Stimulated activated naive CD8-positive, alpha-beta T cell treated with anti-CD3 and anti-CD28 coated beads, Interleukin-15, Interleukin-2, amounts not matched to agents 100 U/mL and 50 U/mL, for 24 hours (primary cell): ENCODE measurements at regions not wholly inside any gene's neighbourhood (a gene's known extent, or its start where the extent isn't known, plus 50 kb on each side); places are given as distances from the start of the nearest gene placed in this dataset.

Experiments used
- ATAC-seq: fragments of 150-1000 bp; cut with Tn5 transposase; one replicate; pipeline ENCODE4 v1.10.0; 2021
- DNase-seq: peaks from one replicate; pipeline ENCODE4 v3.0.0; 2021

GRCh38 chr2:66895206-66895605 is 460.3 kb downstream of the MEIS1 start:
- DNase-seq: no peak
- no peak for ATAC-seq

DNA sequence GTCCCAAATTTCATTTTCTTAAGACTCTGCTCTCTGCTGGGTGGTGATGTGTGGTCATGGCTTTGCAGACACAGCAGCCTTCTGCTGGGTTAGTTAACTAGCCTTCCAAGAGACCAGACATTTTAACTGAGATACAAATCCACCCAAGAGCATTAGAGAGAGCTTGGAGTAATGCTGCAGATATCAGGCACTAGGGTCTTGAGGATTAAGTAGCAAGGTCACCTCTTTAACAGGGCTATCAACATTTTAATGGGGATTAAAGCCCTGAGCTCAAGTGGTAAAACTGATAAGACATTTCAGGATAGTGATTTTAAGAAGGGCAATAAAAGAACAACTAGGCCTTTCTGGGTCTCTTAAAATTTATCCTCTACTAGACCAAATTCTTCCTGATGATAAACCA is 461.2 kb downstream of the MEIS1 start:
- ATAC-seq (no peak), DNase-seq (no peak)

GRCh38 chr2:66897181-66897580 is 462.3 kb downstream of the MEIS1 start:
- ATAC-seq: no peak

DNA sequence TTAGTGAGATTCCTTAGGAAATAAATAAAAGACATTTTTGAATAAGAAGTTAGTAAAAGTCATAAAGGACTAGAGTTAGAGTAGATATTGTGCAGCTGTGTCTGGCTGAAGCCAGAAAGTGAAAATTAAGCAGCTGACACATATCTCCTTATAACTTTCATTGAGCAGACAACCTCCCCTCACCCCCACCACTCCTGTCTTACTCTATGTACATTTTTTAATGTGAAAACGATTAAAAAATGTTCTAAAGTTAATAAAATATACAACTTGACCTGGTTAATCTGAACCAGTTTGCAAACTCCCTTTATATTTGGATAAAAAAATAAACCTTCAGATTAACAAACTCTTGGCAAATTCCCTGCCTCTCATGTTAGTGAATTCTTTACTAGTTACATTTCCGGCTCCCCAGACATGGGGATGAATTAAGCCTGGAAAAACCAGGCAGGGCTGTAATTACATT is 462.8 kb downstream of the MEIS1 start:
- ATAC-seq (no peak), DNase-seq (no peak)

More at GRCh38 chr2:66897181-66897580, 462.3 kb downstream of the MEIS1 start:
- DNase-seq: no peak

DNA sequence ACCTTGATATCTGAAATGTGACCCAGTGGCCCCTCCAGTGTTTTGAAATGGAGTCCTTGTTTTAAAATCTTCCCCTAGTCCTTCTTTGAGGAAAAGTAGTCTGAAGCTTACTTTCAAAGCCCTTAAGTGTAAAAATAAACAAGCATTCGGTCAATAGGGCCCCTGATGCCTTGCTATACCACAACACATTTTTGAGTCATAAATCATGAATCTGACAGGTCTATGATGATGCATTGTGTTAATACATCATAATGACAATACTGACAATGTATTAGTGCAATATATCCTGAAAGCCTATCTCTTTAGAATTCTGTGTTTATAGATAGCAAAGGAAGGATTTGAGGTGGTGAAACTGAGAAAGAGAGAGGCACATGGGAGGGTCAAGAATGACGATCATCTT is 464.2 kb downstream of the MEIS1 start:
- no peak for ATAC-seq
- no peak for DNase-seq

DNA sequence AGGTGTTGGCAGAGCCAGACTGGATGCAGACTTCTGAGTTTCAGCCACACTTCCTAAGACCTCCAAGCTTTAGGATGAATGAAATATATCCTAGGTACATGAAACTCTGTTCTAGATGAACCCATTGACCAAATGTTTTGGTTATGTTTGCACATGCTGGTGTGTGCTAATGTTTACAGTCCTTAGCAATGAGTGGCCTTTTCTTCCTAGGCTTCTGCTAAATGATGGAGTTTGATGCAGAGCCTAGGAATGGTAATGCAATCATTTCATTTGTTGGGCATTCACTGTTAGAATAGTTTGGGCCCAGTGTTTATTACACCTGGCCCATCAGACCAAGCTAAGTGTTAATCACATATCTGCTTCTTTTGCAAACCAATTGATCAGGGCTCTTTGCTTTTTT is 464.7 kb downstream of the MEIS1 start:
- ATAC-seq: no peak

DNA sequence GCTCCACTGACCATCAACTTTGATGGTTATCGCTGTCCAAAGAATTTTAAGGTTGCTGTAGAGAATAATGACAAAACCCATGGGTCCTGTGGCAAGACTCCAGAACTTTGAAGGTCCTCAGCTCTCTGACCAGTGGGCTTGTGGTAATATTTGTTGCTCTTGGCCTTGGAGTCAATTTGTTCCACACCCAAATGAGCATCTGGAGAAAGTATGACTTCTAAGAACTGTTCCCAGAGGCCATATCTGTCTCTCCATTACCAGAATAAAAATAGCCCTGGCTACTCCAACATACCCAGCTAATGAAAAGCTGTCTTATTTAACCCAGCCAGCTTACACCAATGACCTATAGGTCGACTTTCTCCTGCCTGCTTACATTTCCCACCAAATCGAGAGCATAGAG is 466.4 kb downstream of the MEIS1 start:
- no peak for DNase-seq
- ATAC-seq: no peak

More for the DNA sequence above, 464.7 kb downstream of the MEIS1 start:
- DNase-seq: no peak

DNA sequence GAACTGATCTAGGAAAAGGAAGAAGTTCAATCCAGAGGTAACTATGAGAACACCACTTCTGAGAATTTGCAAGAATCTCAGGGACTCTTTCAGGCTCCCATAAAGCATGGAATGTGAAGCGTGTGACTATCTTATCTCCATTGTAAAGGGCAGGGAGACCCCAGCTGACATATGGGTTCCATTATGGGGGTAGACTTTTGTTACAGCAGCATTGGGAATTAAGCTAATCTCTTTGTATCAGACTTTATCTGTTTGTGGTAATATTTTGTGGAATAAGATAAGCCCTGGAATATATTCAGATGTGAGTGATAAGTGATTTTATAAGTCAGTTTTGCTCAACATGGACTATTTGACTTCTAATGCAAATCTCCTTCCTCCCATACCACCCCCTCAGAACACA is 468.3 kb downstream of the MEIS1 start:
- no peak for ATAC-seq

DNA sequence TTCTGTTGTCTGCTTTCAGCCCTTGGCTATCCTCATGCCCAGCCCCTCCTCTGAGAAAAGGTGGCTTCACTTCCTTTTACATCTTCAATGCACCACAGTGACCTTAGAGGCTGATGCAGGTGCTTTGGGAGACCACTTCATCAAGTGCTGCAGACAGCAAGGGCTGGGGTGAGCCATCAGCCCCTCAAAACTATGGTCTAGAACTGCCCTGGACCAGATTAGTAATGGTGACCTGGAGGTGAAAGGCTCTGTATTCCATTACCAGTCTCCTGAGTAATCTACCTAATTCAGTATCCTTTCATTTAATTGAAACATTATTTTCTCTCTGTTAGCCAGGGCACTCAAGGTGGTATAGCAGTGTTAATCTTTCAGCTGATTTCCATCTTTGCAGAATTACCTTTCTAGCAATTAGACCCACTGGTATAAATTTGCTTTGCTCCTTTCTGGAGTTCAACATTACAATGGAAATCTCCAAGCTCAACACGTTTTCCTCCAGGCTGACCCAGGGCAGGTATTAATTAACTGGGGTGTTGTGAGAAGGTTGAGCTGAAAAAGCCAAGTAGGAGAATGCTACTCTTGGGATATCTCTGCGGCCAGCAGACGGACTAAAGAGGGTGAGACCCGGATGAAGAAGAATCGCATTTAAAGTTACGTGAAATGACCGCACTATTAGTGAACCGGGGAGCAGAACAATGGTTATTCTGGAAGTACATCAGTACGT is 469.0 kb downstream of the MEIS1 start:
- ATAC-seq: no peak
- DNase-seq: no peak

More for the DNA sequence above, 468.3 kb downstream of the MEIS1 start:
- no peak for DNase-seq

DNA sequence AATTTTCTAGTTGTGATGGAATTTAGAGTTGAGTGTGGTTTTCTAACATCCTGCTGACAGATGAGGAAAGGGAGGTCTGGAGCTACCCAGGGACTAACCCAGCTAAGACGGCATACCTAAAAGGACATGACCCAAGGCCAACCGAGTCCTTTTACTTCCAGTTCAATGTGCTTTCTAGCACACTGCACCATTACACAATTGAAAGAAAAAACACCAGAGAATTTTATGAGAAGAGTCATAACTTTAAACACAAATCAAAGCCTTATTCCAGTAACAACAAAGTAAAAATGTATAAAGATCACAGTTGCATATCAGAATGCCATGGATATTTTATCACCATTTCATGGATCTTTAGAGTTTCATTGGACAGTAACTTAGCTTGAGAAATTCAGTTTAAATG is 480.3 kb downstream of the MEIS1 start:
- ATAC-seq: no peak
- DNase-seq: no peak

- ATAC-seq (no peak), DNase-seq (no peak)
These were observed 477.8 kb upstream of the ETAA1 start for GRCh38 chr2:66919286-66919685.

DNA sequence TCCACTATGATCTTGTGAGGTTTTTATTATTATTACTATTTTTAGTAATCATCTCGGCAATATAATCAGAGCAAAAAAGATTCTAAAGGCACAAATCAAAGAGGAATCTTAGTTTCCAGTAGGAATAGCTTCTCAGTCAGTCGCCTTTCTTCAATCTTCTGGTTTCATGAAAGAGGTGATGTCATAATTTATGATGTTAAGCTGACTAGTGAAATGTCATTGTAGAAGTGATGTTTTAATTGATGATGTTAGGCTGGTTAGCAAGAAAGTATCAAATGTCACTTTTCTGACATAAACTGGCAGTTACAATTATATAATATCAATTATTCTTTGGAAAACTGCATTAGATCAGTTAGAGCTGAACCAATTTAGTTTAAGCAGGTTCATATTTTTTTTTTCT is 476.7 kb upstream of the ETAA1 start:
- no peak for DNase-seq
- no peak for ATAC-seq

DNA sequence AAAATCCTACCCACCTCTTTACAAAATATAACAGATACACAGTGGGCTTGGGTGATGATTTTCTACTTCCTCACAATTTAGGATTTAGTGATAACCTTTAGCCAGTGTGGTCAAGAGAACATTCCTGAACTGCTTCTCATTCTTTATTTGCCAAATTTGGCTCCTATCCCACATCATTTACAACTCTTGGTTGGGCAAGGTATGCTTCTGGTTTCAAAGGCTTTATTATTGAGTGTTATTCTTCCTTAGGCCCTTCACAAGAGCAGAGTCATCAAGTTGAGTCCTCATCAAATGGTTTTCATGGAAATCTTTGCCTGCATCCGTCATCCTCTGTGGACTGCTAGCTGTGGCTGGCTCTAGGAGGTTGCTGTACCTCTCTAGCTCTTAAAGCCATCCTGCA is 472.0 kb upstream of the ETAA1 start:
- ATAC-seq: no peak
- no peak for DNase-seq

GRCh38 chr2:66926594-66927112 is 470.5 kb upstream of the ETAA1 start:
- ATAC-seq (no peak), DNase-seq (no peak)

DNA sequence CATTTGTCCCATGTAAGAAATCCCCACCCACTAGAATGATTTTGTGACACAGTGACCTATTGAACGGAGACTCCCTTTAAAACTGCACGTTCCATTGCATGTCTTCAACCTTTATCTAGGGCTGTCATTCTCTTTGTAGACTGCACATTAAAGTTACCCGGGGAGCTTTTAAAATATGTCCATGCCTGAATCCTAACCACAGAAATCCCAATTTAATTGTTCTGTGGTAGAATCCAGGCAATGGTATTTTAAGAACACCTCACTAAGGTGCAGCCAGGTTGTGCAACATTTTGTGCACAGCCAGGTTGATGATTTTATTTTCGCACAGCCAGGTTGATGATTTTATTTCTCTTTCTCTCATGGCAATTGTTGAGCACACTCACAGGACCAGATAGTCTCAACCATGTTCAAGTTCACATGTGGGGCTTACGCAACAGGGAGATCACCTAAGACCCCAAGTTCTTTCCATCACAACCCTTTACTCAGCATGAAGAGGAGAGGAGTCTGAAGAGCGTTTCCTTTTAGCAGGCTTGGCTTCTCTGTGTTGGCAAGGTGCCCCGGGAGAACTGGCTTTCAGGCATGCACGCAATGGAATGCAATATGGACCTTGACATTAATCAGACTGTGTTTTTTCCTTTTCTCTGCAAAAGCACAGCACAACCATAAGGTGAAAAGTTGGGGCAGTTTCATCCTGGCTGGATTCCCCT is 467.3 kb upstream of the ETAA1 start:
- DNase-seq: no peak

GRCh38 chr2:66930339-66931220 is 466.6 kb upstream of the ETAA1 start:
- DNase-seq (no peak), ATAC-seq (no peak)

More for the DNA sequence above, 467.3 kb upstream of the ETAA1 start:
- no peak for ATAC-seq

DNA sequence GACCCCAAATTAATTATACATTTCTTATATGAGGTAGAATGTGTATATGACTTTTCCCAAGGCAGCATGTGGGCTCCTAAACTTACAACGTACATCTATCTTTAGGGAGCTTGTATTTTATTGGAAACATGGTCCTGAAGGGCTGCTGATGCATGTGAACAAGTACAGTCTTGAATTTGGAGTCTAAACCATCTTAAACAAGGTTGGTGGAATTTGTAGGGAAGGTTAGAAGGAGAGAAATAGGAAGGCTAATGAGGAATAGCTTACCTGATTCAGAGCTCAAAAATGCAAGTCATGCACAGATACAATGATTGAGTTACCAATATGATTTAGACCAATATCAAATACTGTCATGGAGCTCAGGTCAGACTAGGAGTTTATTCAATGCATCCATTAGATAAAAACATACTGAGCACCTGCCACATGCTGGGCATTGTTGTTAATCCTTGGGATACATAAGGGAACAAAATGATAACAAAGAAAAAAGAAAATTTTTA is 458.6 kb upstream of the ETAA1 start:
- ATAC-seq (no peak), DNase-seq (no peak)

DNA sequence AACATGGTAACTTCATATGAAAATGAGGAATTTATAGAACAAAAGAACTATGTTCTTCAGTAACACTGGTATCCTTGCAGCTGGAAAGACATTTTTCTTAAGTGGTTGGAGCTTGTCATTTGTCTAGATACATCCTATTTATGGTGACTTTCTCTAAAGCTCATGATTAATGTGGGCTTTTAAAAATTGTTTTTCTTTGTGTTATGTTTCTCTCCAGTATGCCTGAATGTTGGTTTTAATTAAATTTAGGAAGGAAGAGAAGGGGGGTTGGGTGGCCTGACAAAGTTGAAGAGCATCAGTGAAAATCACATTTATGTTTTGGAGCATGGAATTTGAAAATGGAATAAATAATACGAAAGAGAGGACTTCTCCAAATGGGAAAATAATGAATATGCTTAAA is 457.1 kb upstream of the ETAA1 start:
- ATAC-seq (no peak), DNase-seq (no peak)

DNA sequence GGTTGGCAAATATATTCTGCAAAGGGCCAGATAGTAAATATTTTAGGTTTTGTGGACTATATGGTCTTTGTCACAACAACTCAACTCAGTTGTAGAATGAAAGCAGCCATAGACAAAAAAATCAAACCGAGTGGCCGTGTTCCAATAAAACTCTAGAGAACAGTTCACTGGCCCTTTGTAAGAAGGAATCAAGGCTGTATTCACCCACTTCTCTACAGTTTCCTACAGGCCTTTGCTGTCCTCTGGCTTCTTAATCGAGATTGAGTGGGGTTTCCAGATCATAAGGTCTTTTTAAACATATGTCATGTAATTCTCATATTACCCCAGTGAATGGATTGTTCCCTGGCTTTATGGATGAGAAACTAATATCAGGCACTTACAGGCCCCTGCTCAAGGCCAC is 448.9 kb upstream of the ETAA1 start:
- DNase-seq (no peak), ATAC-seq (no peak)

DNA sequence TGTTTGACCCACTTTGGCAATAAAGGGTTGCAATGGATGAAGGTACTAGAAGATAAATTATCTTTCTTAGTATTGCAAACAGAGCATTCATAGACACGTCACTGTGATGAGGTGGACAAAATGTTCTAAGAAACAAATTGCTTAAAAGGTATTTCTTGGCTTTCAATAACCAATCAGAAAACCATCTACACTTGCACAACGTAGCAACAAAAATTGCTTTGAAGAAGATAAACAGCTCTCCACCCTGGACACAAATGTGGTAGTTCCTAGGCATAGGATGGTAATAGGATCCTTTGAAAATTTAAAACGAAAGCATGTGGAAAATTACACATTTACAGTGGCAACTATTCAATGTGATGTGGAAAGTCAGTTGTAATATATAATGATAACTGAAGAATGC is 439.9 kb upstream of the ETAA1 start:
- ATAC-seq (no peak), DNase-seq (no peak)

- DNase-seq (no peak), ATAC-seq (no peak)
These were observed 439.5 kb upstream of the ETAA1 start for GRCh38 chr2:66957677-66958076.

DNA sequence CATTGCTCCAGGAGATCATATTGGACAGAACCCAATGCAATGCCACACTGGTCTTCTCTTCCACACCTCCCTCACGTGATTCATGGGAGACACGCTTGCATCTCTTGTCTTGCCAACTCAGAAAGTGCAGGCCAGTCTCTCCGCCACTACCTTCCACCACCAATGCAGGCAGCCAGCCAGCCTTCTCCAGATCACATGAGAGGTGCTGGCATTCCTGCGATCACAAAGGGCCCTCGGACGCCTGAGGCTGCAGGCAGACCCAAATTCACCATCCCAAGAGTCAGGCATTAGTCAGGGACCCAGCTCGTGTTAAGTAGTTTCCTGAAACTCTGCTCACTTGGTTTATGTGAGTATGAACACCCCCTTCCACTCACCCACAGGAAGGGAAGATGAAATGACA is 437.0 kb upstream of the ETAA1 start:
- no peak for ATAC-seq
- DNase-seq: no peak
